Neural progenitor cell (in vitro differentiated cells): ENCODE measurements at regions not wholly inside any gene's neighbourhood (a gene's known extent, or its start where the extent isn't known, plus 50 kb on each side); places are given as distances from the start of the nearest gene placed in this dataset.

Experiments
- DNase-seq: peaks from one replicate; pipeline ENCODE4 v3.0.0-alpha.2; 2016; ENCODE audit warnings: low spot score
- H2AFZ ChIP-seq: fragments of 200-600 bp; sonication (generic); replicated peaks from 2 replicates; pipeline ENCODE4 v1.6.1; 2016; ENCODE audit warnings: antibody characterized with exemption
- H3F3A ChIP-seq: fragments of 200-600 bp; sonication (generic); 2 replicates; pipeline ENCODE4 v1.6.1; 2016; ENCODE audit warnings: antibody characterized with exemption, low read depth
- H3K27ac ChIP-seq: fragments of 200-600 bp; sonication (generic); 2 replicates; pipeline ENCODE4 v1.5.1; 2016; ENCODE audit warnings: mild to moderate bottlenecking
- H3K27me3 ChIP-seq: fragments of 200-600 bp; sonication (generic); 2 replicates; pipeline ENCODE4 v1.6.1; 2016; ENCODE audit warnings: mild to moderate bottlenecking, moderate library complexity
- H3K36me3 ChIP-seq: fragments of 200-600 bp; sonication (generic); 2 replicates; pipeline ENCODE4 v1.5.1; 2016
- H3K4me1 ChIP-seq: fragments of 200-600 bp; sonication (generic); 2 replicates; pipeline ENCODE4 v1.6.1; 2016; ENCODE audit warnings: mixed run types
- H3K4me2 ChIP-seq: fragments of 200-600 bp; sonication (generic); 2 replicates; pipeline ENCODE4 v1.6.1; 2016
- H3K4me3 ChIP-seq: fragments of 200-600 bp; sonication (generic); 2 replicates; pipeline ENCODE4 v1.5.1; 2016
- H3K79me2 ChIP-seq: fragments of 200-600 bp; sonication (generic); 2 replicates; pipeline ENCODE4 v1.6.1; 2016; ENCODE audit warnings: low read depth
- H3K9ac ChIP-seq: fragments of 200-600 bp; sonication (generic); 2 replicates; pipeline ENCODE4 v1.6.1; 2016
- H3K9me3 ChIP-seq: fragments of 200-600 bp; sonication (generic); 2 replicates; pipeline ENCODE4 v1.5.1; 2016; ENCODE audit warnings: low read depth
- H4K20me1 ChIP-seq: fragments of 200-600 bp; sonication (generic); 2 replicates; pipeline ENCODE4 v1.6.1; 2016; ENCODE audit warnings: low read depth
- H3K27ac Mint-ChIP-seq: 3 replicates; pipeline ENCODE4 v1.8.0; 2021; ENCODE audit warnings: mixed read lengths
- H3K27me3 Mint-ChIP-seq: 2 replicates; pipeline ENCODE4 v1.8.0; 2022; ENCODE audit warnings: low read depth, mild to moderate bottlenecking, inconsistent platforms, moderate library complexity, mixed read lengths; ENCODE audit not compliant: insufficient read depth
- H3K36me3 Mint-ChIP-seq: 3 replicates; pipeline ENCODE4 v1.8.0; 2021; ENCODE audit warnings: mixed read lengths
- H3K4me1 Mint-ChIP-seq: 3 replicates; pipeline ENCODE4 v1.8.0; 2021; ENCODE audit warnings: mixed read lengths
- H3K4me3 Mint-ChIP-seq: 3 replicates; pipeline ENCODE4 v1.8.0; 2021; ENCODE audit warnings: mild to moderate bottlenecking, moderate library complexity, mixed read lengths
- H3K9me3 Mint-ChIP-seq: 3 replicates; pipeline ENCODE4 v1.8.0; 2020; ENCODE audit warnings: mixed read lengths
- CTCF ChIP-seq: fragments of 200-600 bp; sonication (generic); IDR thresholded peaks from 2 replicates; pipeline ENCODE4 v1.5.1; 2017; ENCODE audit warnings: antibody characterized with exemption, mild to moderate bottlenecking
- EZH2 ChIP-seq: fragments of 200-600 bp; sonication (generic); IDR thresholded peaks from 2 replicates; pipeline ENCODE4 v1.6.1; 2017; ENCODE audit warnings: antibody characterized with exemption, mild to moderate bottlenecking, moderate library complexity
- EZH2phosphoT487 ChIP-seq: fragments of 200-600 bp; sonication (generic); IDR thresholded peaks from 2 replicates; pipeline ENCODE4 v1.6.1; 2017; ENCODE audit warnings: antibody characterized with exemption

- Mint-ChIP-seq H3K36me3 (no peaks in the 10 kb centered on the region), H3K27ac (no peak overlapping the region), H3K27me3 (peaks cover 19% of the 10 kb centered on the region), H3K9me3 (peaks cover 7% of the 10 kb centered on the region), H3K4me1 (peaks cover 14% of the 10 kb centered on the region), H3K4me3 (no peak overlapping the region)
- Histone ChIP-seq H3K27me3 (no peaks in the 10 kb centered on the region), H3K79me2 (no peaks in the 10 kb centered on the region), H3F3A (no peaks in the 10 kb centered on the region), H2AFZ (no peak overlapping the region), H3K9me3 (no peaks in the 10 kb centered on the region), H3K4me3 (no peak overlapping the region), H3K27ac (no peak overlapping the region), H3K36me3 (no peaks in the 10 kb centered on the region), H4K20me1 (no peaks in the 10 kb centered on the region), H3K4me2 (no peak overlapping the region), H3K4me1 (peaks cover 5% of the 10 kb centered on the region), H3K9ac (no peak overlapping the region)
- DNase-seq: no peak
- TF ChIP-seq CTCF (no peak), EZH2 (no peak), EZH2phosphoT487 (no peak)
Observed at GRCh38 chr14:65204056-65204455, 101.7 kb upstream of the MAX start.

GRCh38 chr14:65206078-65206447, 103.7 kb upstream of the MAX start:
- peaks cover 14% of the 10 kb centered on the region for H3K4me1 Mint-ChIP-seq
- no peaks in the 10 kb centered on the region for H3K9me3 ChIP-seq
- H3K27me3 ChIP-seq: no peaks in the 10 kb centered on the region
- no peaks in the 10 kb centered on the region for H3K79me2 ChIP-seq
- H3K4me3 Mint-ChIP-seq: no peak overlapping the region
- no peak for DNase-seq
- peak overlapping the region; percentile 72 for H2AFZ ChIP-seq
- no peak overlapping the region for H3K4me2 ChIP-seq
- H3K4me3 ChIP-seq: no peak overlapping the region
- no peaks in the 10 kb centered on the region for H3K36me3 ChIP-seq
- H3F3A ChIP-seq: no peaks in the 10 kb centered on the region
- H3K27me3 Mint-ChIP-seq: peaks cover 13% of the 10 kb centered on the region
- TF ChIP-seq CTCF (no peak), EZH2phosphoT487 (no peak)
- no peak overlapping the region for H3K9ac ChIP-seq
- no peak overlapping the region for H3K27ac ChIP-seq
- H3K36me3 Mint-ChIP-seq: no peaks in the 10 kb centered on the region
- H3K27ac Mint-ChIP-seq: no peak overlapping the region
- H4K20me1 ChIP-seq: no peaks in the 10 kb centered on the region
- H3K9me3 Mint-ChIP-seq: peaks cover 7% of the 10 kb centered on the region
- H3K4me1 ChIP-seq: peaks cover 5% of the 10 kb centered on the region

GRCh38 chr14:65206448-65207096, 104.3 kb upstream of the MAX start:
- no peak overlapping the region for H2AFZ ChIP-seq
- TF ChIP-seq CTCF: no peak
- TF ChIP-seq EZH2: no peak
- no peak for TF ChIP-seq EZH2phosphoT487
- H3K4me3 Mint-ChIP-seq: no peak overlapping the region

More at GRCh38 chr14:65206448-65207096, 104.3 kb upstream of the MAX start:
- Histone ChIP-seq H3K4me2 (no peak overlapping the region), H4K20me1 (no peaks in the 10 kb centered on the region), H3K27ac (no peak overlapping the region), H3F3A (no peaks in the 10 kb centered on the region), H3K4me1 (peaks cover 5% of the 10 kb centered on the region), H3K9ac (no peak overlapping the region), H3K9me3 (no peaks in the 10 kb centered on the region), H3K4me3 (no peak overlapping the region), H3K27me3 (no peaks in the 10 kb centered on the region), H3K36me3 (no peaks in the 10 kb centered on the region), H3K79me2 (no peaks in the 10 kb centered on the region)
- H3K27me3 Mint-ChIP-seq: peaks cover 13% of the 10 kb centered on the region
- peaks cover 7% of the 10 kb centered on the region for H3K9me3 Mint-ChIP-seq
- H3K27ac Mint-ChIP-seq: no peak overlapping the region
- DNase-seq: no peak
- H3K4me1 Mint-ChIP-seq: peaks cover 14% of the 10 kb centered on the region
- no peaks in the 10 kb centered on the region for H3K36me3 Mint-ChIP-seq
